PC-3 (cell line): ENCODE measurements at regions not wholly inside any gene's neighbourhood (a gene's known extent, or its start where the extent isn't known, plus 50 kb on each side); places are given as distances from the start of the nearest gene placed in this dataset.

Experiments
- ATAC-seq: fragments of 200-7000 bp; cut with Tn5 transposase; 2 replicates; pipeline ENCODE4 v1.9.1; 2020; ENCODE audit warnings: mild to moderate bottlenecking, moderate library complexity
- BruUV-seq: library from RNA; stranded (reverse); fragments of 400-500 nt; replicated peaks from 2 replicates; lab custom pipeline; 2021; lab: Mats Ljungman, UMichigan
- CTCF ChIA-PET: fragments of 300-600 bp; sonication (Branson Sonifier 250); formaldehyde crosslinking; loops from one replicate; lab custom pipeline; 2022; ENCODE audit warnings: antibody characterized with exemption; lab: Charles Lee
- POLR2A ChIA-PET: fragments of 300-600 bp; sonication (Branson Sonifier 250); formaldehyde crosslinking; loops from one replicate; lab custom pipeline; 2022; ENCODE audit warnings: antibody characterized with exemption; ENCODE audit not compliant: unreplicated experiment; lab: Charles Lee
- DNase-seq: peaks from one replicate; pipeline ENCODE4 v3.0.0-alpha.2; 2015
- H2AFZ ChIP-seq: fragments of 300-600 bp; sonication (generic); 2 replicates; pipeline ENCODE4 v1.6.0; 2016; ENCODE audit warnings: antibody characterized with exemption, low read length
- H3F3A ChIP-seq: fragments of 300-600 bp; sonication (generic); one replicate; pipeline ENCODE4 v1.6.0; 2017; ENCODE audit warnings: antibody characterized with exemption, low read length, control low read depth, mild to moderate bottlenecking; ENCODE audit not compliant: unreplicated experiment
- H3K27ac ChIP-seq: fragments of 300-600 bp; sonication (generic); 2 replicates; pipeline ENCODE4 v1.5.1; 2016; ENCODE audit warnings: mild to moderate bottlenecking, low read length
- H3K27me3 ChIP-seq: fragments of 300-600 bp; sonication (generic); 2 replicates; pipeline ENCODE4 v1.6.1; 2016; ENCODE audit warnings: low read length, mixed read lengths
- H3K36me3 ChIP-seq: fragments of 300-600 bp; sonication (generic); 2 replicates; pipeline ENCODE4 v1.6.1; 2016; ENCODE audit warnings: low read depth, mixed run types, low read length, mixed read lengths
- H3K4me1 ChIP-seq: fragments of 300-600 bp; sonication (generic); 2 replicates; pipeline ENCODE4 v1.5.1; 2016; ENCODE audit warnings: low read length; ENCODE audit not compliant: insufficient read depth
- H3K4me2 ChIP-seq: fragments of 300-600 bp; sonication (generic); 2 replicates; pipeline ENCODE4 v1.6.0; 2016; ENCODE audit warnings: low read length
- H3K4me3 ChIP-seq: fragments of 300-600 bp; sonication (generic); 2 replicates; pipeline ENCODE4 v1.5.1; 2016; ENCODE audit warnings: mild to moderate bottlenecking, low read length, mixed read lengths
- H3K79me2 ChIP-seq: fragments of 300-600 bp; sonication (generic); 2 replicates; pipeline ENCODE4 v1.6.1; 2017; ENCODE audit warnings: low read length, mixed read lengths
- H3K9ac ChIP-seq: fragments of 300-600 bp; sonication (generic); 2 replicates; pipeline ENCODE4 v1.6.0; 2016; ENCODE audit warnings: mild to moderate bottlenecking, low read length
- H3K9me2 ChIP-seq: fragments of 300-600 bp; sonication (generic); replicated peaks from 2 replicates; pipeline ENCODE4 v1.6.1; 2016; ENCODE audit warnings: mixed run types, low read length, mixed read lengths
- H3K9me3 ChIP-seq: fragments of 300-600 bp; sonication (generic); 2 replicates; pipeline ENCODE4 v1.6.1; 2016; ENCODE audit warnings: low read length, mixed read lengths
- H4K20me1 ChIP-seq: fragments of 300-600 bp; sonication (generic); 2 replicates; pipeline ENCODE4 v1.6.1; 2016; ENCODE audit warnings: low read length, mixed read lengths
- CTCF ChIP-seq: fragments of 300-600 bp; sonication (generic); conservative IDR thresholded peaks from 2 replicates; pipeline ENCODE4 v1.5.1; 2017; ENCODE audit warnings: antibody characterized with exemption, low read depth, mild to moderate bottlenecking, low read length
- EZH2 ChIP-seq: fragments of 300-600 bp; sonication (generic); IDR thresholded peaks from one replicate; pipeline ENCODE4 v1.6.1; 2017; ENCODE audit warnings: antibody characterized with exemption, mild to moderate bottlenecking, low read length; ENCODE audit not compliant: unreplicated experiment
- EZH2phosphoT487 ChIP-seq: fragments of 300-600 bp; sonication (generic); IDR thresholded peaks from 2 replicates; pipeline ENCODE4 v1.6.1; 2018; ENCODE audit warnings: mild to moderate bottlenecking, antibody characterized with exemption, low read length, borderline replicate concordance
- intact Hi-C: fragments of 100-400 bp; cut with micrococcal nuclease; formaldehyde crosslinking; loops from 2 replicates; pipeline ENCODE4 v1.9.0; 2023

- Histone ChIP-seq H3K36me3 (no peaks in the 10 kb centered on the region), H4K20me1 (no peaks in the 10 kb centered on the region), H3K4me3 (no peak overlapping the region), H3K9me3 (no peaks in the 10 kb centered on the region), H3K27ac (no peak overlapping the region), H3K9me2 (no peaks in the 10 kb centered on the region), H3K27me3 (no peaks in the 10 kb centered on the region), H3K4me2 (no peak overlapping the region), H3K9ac (no peak overlapping the region), H2AFZ (no peak overlapping the region), H3F3A (no peaks in the 10 kb centered on the region), H3K4me1 (no peaks in the 10 kb centered on the region), H3K79me2 (no peaks in the 10 kb centered on the region)
- intact Hi-C loops, result loop anchor here (10.0 kb wide), 1 partner anchor 904 kb away; no protein-coding TSS in a partner anchor
- BruUV-seq, result no TSS peak
- ChIA-PET POLR2A (no interaction called here), CTCF (no interaction called here)
- TF ChIP-seq EZH2phosphoT487, result no peak
- TF ChIP-seq EZH2, result no peak
- no peak for TF ChIP-seq CTCF
- ATAC-seq (no peak), DNase-seq (no peak)
Observed at GRCh38 chr5:131008329-131008728, 156.7 kb downstream of the HINT1 start.

GRCh38 chr5:131005963-131006684 lies 158.9 kb downstream of the HINT1 start:
- Histone ChIP-seq H3K9me3 (no peaks in the 10 kb centered on the region), H2AFZ (no peak overlapping the region), H3K4me3 (no peak overlapping the region), H3K9me2 (no peaks in the 10 kb centered on the region), H3F3A (no peaks in the 10 kb centered on the region), H3K36me3 (no peaks in the 10 kb centered on the region), H3K27me3 (no peaks in the 10 kb centered on the region), H3K27ac (no peak overlapping the region), H4K20me1 (no peaks in the 10 kb centered on the region), H3K79me2 (no peaks in the 10 kb centered on the region), H3K4me2 (no peak overlapping the region), H3K4me1 (no peaks in the 10 kb centered on the region), H3K9ac (no peak overlapping the region)
- TF ChIP-seq EZH2 (no peak), EZH2phosphoT487 (no peak), CTCF (peak; percentile 31)
- ATAC-seq, result peak; percentile 45; the same call in 1 of the 2 replicates
- BruUV-seq, result no TSS peak
- CTCF ChIA-PET, result no interaction called here
- no peak for DNase-seq
- POLR2A ChIA-PET, result no interaction called here
- intact Hi-C loops, result loop anchor here (10.0 kb wide), 1 partner anchor 901 kb away; no protein-coding TSS in a partner anchor

- ChIA-PET POLR2A (no interaction called here), CTCF (no interaction called here)
- Histone ChIP-seq H3K9me2 (no peaks in the 10 kb centered on the region), H3F3A (no peaks in the 10 kb centered on the region), H3K4me2 (no peak overlapping the region), H3K9me3 (no peaks in the 10 kb centered on the region), H3K27ac (no peak overlapping the region), H2AFZ (no peak overlapping the region), H3K9ac (no peak overlapping the region), H3K4me1 (no peaks in the 10 kb centered on the region), H4K20me1 (no peaks in the 10 kb centered on the region), H3K4me3 (no peak overlapping the region), H3K79me2 (no peaks in the 10 kb centered on the region), H3K36me3 (no peaks in the 10 kb centered on the region), H3K27me3 (no peaks in the 10 kb centered on the region)
- TF ChIP-seq EZH2 (no peak), EZH2phosphoT487 (no peak), CTCF (no peak)
- ATAC-seq, result no peak
- BruUV-seq, result no TSS peak
- DNase-seq, result no peak
- intact Hi-C loops, result loop anchor here (10.0 kb wide), 1 partner anchor 897 kb away; no protein-coding TSS in a partner anchor
Observed at GRCh38 chr5:131001507-131001906, 163.5 kb downstream of the HINT1 start.
